SK-N-DZ (cell line): ENCODE measurements at regions not wholly inside any gene's neighbourhood (a gene's known extent, or its start where the extent isn't known, plus 50 kb on each side); places are given as distances from the start of the nearest gene placed in this dataset.

Experiments
- DNase-seq: peaks from one replicate; pipeline ENCODE4 v3.0.0-alpha.2; 2015; ENCODE audit warnings: low spot score

- no peak for DNase-seq
Observed at GRCh38 chr12:77124767-77125166, 59.4 kb upstream of the E2F7 start.

- no peak for DNase-seq
Observed at GRCh38 chr12:77122661-77123060, 57.3 kb upstream of the E2F7 start.

- no peak for DNase-seq
Observed at GRCh38 chr12:77122236-77122635, 56.9 kb upstream of the E2F7 start.

DNA sequence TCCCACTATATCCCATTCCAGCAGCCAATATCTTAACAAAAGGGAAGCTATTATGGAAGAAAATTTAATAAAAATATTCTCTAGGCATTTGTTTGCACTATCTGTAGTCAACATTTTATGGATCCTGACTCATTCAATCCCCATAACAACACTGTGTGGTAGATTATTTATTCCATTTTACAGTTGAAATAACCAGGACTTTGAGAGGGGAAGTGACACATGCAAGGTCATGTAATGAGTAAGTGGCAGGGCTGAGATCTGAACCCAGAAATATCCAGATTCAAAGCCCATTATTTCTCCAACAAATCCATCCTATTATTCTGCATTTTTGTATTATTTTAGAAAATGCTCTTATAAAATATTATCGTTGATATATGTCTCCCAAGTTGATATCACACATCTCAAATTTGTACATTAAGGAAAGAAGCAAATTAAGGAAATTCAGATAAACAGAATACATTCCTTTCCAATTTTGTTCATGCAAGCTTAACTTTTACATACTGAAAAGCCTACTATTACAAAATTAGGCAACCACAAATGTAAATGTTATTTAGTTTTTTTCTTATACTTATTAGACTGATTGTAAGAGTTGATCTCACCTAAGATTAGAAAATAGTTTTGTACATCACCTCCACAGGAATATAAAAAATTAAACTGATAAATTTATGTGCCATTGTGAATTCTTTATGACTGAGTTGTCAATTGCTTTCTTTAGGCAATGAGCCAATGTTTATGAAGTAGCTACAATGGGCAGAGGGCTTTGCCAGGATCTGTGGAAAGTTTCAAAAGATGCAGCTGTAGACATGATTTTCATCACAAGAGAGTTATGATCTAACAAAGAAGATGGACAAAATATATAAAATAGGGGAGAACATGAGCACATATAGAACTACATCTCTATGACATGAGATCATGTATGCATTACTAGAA lies 55.1 kb upstream of the E2F7 start:
- no peak for DNase-seq

DNA sequence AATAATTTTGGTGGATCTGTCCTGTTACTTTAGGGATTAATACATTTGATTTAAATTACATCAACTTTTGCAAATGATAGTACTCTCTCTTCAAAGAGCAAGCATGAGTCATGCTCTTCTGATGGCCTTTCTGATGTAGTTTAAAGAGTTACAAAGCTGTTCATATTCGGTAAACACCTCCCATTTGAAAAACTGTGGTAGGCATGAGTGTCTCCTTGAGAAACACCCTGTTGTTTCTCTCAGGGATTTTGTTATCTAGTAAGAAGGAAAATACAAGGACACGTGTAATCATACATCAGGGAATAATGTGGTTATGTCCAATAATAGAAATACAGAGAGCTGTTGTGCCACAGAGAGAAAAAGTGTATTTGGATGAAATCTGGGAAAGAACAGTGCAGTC lies 53.3 kb upstream of the E2F7 start:
- no peak for DNase-seq

DNA sequence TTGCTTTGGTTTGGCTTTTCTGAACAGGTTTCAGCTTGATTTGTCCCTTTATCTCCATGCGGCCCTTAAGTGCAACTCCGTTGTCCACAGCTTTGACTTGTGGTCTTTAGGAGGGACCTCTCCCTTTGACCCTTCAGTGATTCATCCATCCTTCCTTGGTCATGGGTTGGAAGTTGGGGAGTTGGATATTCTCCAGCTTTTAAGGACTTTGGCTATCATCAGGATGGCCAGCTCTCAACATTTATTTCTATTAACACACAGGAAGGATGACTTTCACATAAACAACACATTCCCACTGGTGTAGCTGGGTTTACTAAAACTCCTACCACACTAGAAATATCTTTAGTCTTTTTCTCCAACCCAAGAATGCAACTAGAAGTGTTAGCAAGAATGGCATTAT lies 50.9 kb upstream of the E2F7 start:
- DNase-seq: no peak

GRCh38 chr12:77115471-77115870 lies 50.1 kb upstream of the E2F7 start:
- no peak for DNase-seq
